H1 (cell line): ENCODE measurements at regions not wholly inside any gene's neighbourhood (a gene's known extent, or its start where the extent isn't known, plus 50 kb on each side); places are given as distances from the start of the nearest gene placed in this dataset.

Experiments used
- CTCF ChIA-PET: fragments of 300-600 bp; sonication (Branson Sonifier 250); formaldehyde crosslinking; loops from one replicate; lab custom pipeline; 2021; ENCODE audit not compliant: partially characterized antibody; lab: Charles Lee
- POLR2A ChIA-PET: fragments of 300-600 bp; sonication (Branson Sonifier 250); formaldehyde crosslinking; loops from one replicate; lab custom pipeline; 2021; ENCODE audit warnings: inconsistent platforms; ENCODE audit not compliant: partially characterized antibody; lab: Charles Lee
- DNase-seq, 2 experiments: peaks; one replicate each; pipeline versions ENCODE4 v3.0.0 to v3.0.0-alpha.2; 2010 to 2022; ENCODE audit warnings: low spot score in 2 of 2, low read depth in 1 of 2, mixed read lengths in 1 of 2
- FAIRE-seq: peaks from 2 replicates; lab custom pipeline; 2011; peaks lifted over from hg19 to GRCh38; lab: Jason Lieb, UNC
- H2AFZ ChIP-seq: 2 replicates; pipeline ENCODE4 v1.8.1; 2012; ENCODE audit warnings: low read length, inconsistent platforms
- H2AK5ac ChIP-seq: 2 replicates; pipeline ENCODE4 v1.6.1; 2013; ENCODE audit warnings: low read depth, low read length
- H2BK120ac ChIP-seq: replicated peaks from 2 replicates; pipeline ENCODE3; 2013; ENCODE audit warnings: low read depth, low read length, inconsistent platforms
- H2BK12ac ChIP-seq: 2 replicates; pipeline ENCODE4 v1.6.1; 2013; ENCODE audit warnings: low read depth, low read length
- H2BK15ac ChIP-seq: 2 replicates; pipeline ENCODE4 v1.6.1; 2013; ENCODE audit warnings: low read length
- H2BK20ac ChIP-seq: 2 replicates; pipeline ENCODE4 v1.6.1; 2013; ENCODE audit warnings: low read length
- H2BK5ac ChIP-seq: 2 replicates; pipeline ENCODE4 v1.6.1; 2013; ENCODE audit warnings: low read depth, low read length
- H3K14ac ChIP-seq: 2 replicates; pipeline ENCODE4 v1.6.1; 2013; ENCODE audit warnings: inconsistent platforms; ENCODE audit not compliant: insufficient read length
- H3K18ac ChIP-seq: 2 replicates; pipeline ENCODE4 v1.6.1; 2013; ENCODE audit warnings: low read length; ENCODE audit errors: extremely low read depth
- H3K23ac ChIP-seq: 2 replicates; pipeline ENCODE4 v1.6.1; 2013; ENCODE audit warnings: inconsistent platforms; ENCODE audit not compliant: insufficient read length
- H3K23me2 ChIP-seq: 2 replicates; pipeline ENCODE4 v1.6.1; 2013; ENCODE audit warnings: low read depth, low read length
- H3K27ac ChIP-seq: 2 replicates; pipeline ENCODE4 v1.6.1; 2011; ENCODE audit warnings: low read depth, low read length, inconsistent platforms
- H3K27me3 ChIP-seq, 4 experiments: replicated peaks in 1 of 4; 1 replicate in 1 of 4; 2 replicates in 3 of 4; pipeline versions ENCODE4 v1.6.1 to v1.8.1; 2011 to 2013; ENCODE audit warnings: low read length in 3 of 4, mild to moderate bottlenecking in 3 of 4, inconsistent platforms in 2 of 4, mixed read lengths in 2 of 4, moderate library complexity in 1 of 4; ENCODE audit not compliant: control insufficient read depth in 3 of 4, insufficient read depth in 3 of 4; ENCODE audit errors: extremely low read depth in 1 of 4
- H3K36me3 ChIP-seq, 4 experiments: 2 replicates each; pipeline versions ENCODE4 v1.6.1 to v1.8.1; 2011 to 2013; ENCODE audit warnings: mild to moderate bottlenecking in 4 of 4, low read length in 3 of 4, moderate library complexity in 2 of 4, control low read depth in 1 of 4, inconsistent platforms in 1 of 4; ENCODE audit not compliant: insufficient read depth in 4 of 4, control insufficient read depth in 2 of 4
- H3K4ac ChIP-seq: replicated peaks from 2 replicates; pipeline ENCODE3; 2013; ENCODE audit warnings: low read length, low read depth, mixed read lengths, inconsistent platforms; ENCODE audit not compliant: insufficient read length
- H3K4me1 ChIP-seq, 4 experiments: replicated peaks in 1 of 4; 1 replicate in 1 of 4; 2 replicates in 3 of 4; pipeline versions ENCODE4 v1.6.1 to v1.8.1; 2011 to 2013; ENCODE audit warnings: low read length in 3 of 4, inconsistent platforms in 2 of 4, mixed read lengths in 1 of 4; ENCODE audit not compliant: insufficient read depth in 4 of 4, control insufficient read depth in 3 of 4
- H3K4me2 ChIP-seq, 2 experiments: 2 replicates each; pipeline versions ENCODE4 v1.6.1 to v1.8.1; 2011 to 2013; ENCODE audit warnings: low read depth in 2 of 2, low read length in 2 of 2, control low read depth in 1 of 2, inconsistent platforms in 1 of 2, mild to moderate bottlenecking in 1 of 2; ENCODE audit not compliant: insufficient read depth in 1 of 2
- H3K4me3 ChIP-seq, 4 experiments: fragments of 200-600, 300-600 bp in 1 of 4; sonication (generic), shearing (Covaris generic), sonication (Bioruptor Twin) in 1 of 4; 2 replicates each; pipeline versions ENCODE4 v1.5.1 to v1.8.1; 2011 to 2016; ENCODE audit warnings: low read length in 4 of 4, low read depth in 3 of 4, control low read depth in 2 of 4, inconsistent platforms in 2 of 4, mild to moderate bottlenecking in 2 of 4, mixed read lengths in 1 of 4, moderate library complexity in 1 of 4; ENCODE audit not compliant: insufficient read depth in 2 of 4; ENCODE audit errors: extremely low read depth in 1 of 4
- H3K56ac ChIP-seq: replicated peaks from 2 replicates; pipeline ENCODE3; 2013; ENCODE audit warnings: low read depth, mild to moderate bottlenecking, mixed read lengths, low read length, inconsistent platforms; ENCODE audit not compliant: insufficient read length
- H3K79me1 ChIP-seq: 2 replicates; pipeline ENCODE4 v1.6.1; 2013; ENCODE audit warnings: low read depth, low read length, control low read depth
- H3K79me2 ChIP-seq, 2 experiments: 2 replicates each; pipeline versions ENCODE4 v1.6.1 to v1.8.1; 2012 to 2013; ENCODE audit warnings: low read length in 2 of 2, mild to moderate bottlenecking in 2 of 2, inconsistent platforms in 1 of 2; ENCODE audit not compliant: insufficient read depth in 2 of 2, control insufficient read depth in 1 of 2
- H3K9ac ChIP-seq, 4 experiments: replicated peaks in 1 of 4; 1 replicate in 1 of 4; 2 replicates in 3 of 4; pipeline versions ENCODE4 v1.6.1 to v1.8.1; 2011 to 2013; ENCODE audit warnings: low read depth in 3 of 4, low read length in 3 of 4, control low read depth in 2 of 4, mild to moderate bottlenecking in 2 of 4, moderate library complexity in 2 of 4, inconsistent platforms in 1 of 4; ENCODE audit errors: extremely low read depth in 1 of 4
- H3K9me3 ChIP-seq, 2 experiments: 2 replicates each; pipeline versions ENCODE4 v1.6.1 to v1.8.1; 2012 to 2013; ENCODE audit warnings: mild to moderate bottlenecking in 2 of 2, moderate library complexity in 2 of 2, control low read depth in 1 of 2, inconsistent platforms in 1 of 2, low read depth in 1 of 2, low read length in 1 of 2, mixed read lengths in 1 of 2; ENCODE audit not compliant: insufficient read depth in 2 of 2
- H4K20me1 ChIP-seq, 2 experiments: replicated peaks in 1 of 2; 2 replicates each; pipeline versions ENCODE3 to v1.8.1; 2011 to 2013; ENCODE audit warnings: inconsistent platforms in 2 of 2, low read length in 2 of 2, mild to moderate bottlenecking in 1 of 2; ENCODE audit not compliant: insufficient read depth in 2 of 2, control insufficient read depth in 1 of 2
- H4K5ac ChIP-seq: 2 replicates; pipeline ENCODE4 v1.6.1; 2013; ENCODE audit warnings: low read length, low read depth, mixed read lengths, inconsistent platforms; ENCODE audit not compliant: insufficient read length
- H4K8ac ChIP-seq: 2 replicates; pipeline ENCODE4 v1.8.0; 2013; ENCODE audit warnings: mild to moderate bottlenecking, moderate library complexity, low read length, inconsistent platforms; ENCODE audit not compliant: insufficient read depth; ENCODE audit errors: extremely low read depth
- H4K91ac ChIP-seq: replicated peaks from 2 replicates; pipeline ENCODE3; 2013; ENCODE audit warnings: low read length, mixed read lengths, inconsistent platforms; ENCODE audit not compliant: insufficient read length
- BACH1 ChIP-seq: IDR thresholded peaks from 2 replicates; pipeline ENCODE4 v1.6.1; 2012; ENCODE audit warnings: low read length, improper control_type of control experiment
- EZH2 ChIP-seq: fragments of 200-600 bp; sonication (generic); IDR thresholded peaks from 2 replicates; pipeline ENCODE4 v1.7.1; 2012; ENCODE audit warnings: low read depth, mild to moderate bottlenecking, moderate library complexity, low read length, inconsistent platforms; ENCODE audit not compliant: severe bottlenecking
- JUN ChIP-seq: IDR thresholded peaks from 2 replicates; pipeline ENCODE4 v1.6.1; 2011; ENCODE audit warnings: low read depth, mild to moderate bottlenecking, improper control_type of control experiment, low read length
- POU5F1 ChIP-seq: IDR thresholded peaks from 2 replicates; pipeline ENCODE4 v1.6.1; 2011; ENCODE audit warnings: low read depth, mild to moderate bottlenecking, low read length, moderate library complexity
- SAP30 ChIP-seq: fragments of 300-600 bp; sonication (generic); IDR thresholded peaks from 2 replicates; pipeline ENCODE4 v1.7.1; 2012; ENCODE audit warnings: low read length, moderate library complexity, mild to moderate bottlenecking, inconsistent platforms; ENCODE audit not compliant: insufficient read depth, insufficient replicate concordance
- SIRT6 ChIP-seq: IDR thresholded peaks from one replicate; pipeline ENCODE4 v1.7.1; 2012; ENCODE audit warnings: low read length, inconsistent platforms
- SIX5 ChIP-seq: IDR thresholded peaks from 2 replicates; pipeline ENCODE4 v1.6.1; 2011; ENCODE audit warnings: mild to moderate bottlenecking, low read depth, low read length
- TEAD4 ChIP-seq: IDR thresholded peaks from 2 replicates; pipeline ENCODE4 v1.6.1; 2012; ENCODE audit warnings: low read depth, low read length, inconsistent platforms, mixed read lengths
- WGBS, 2 experiments: shearing (Covaris generic) in 1 of 2; methylation state at CpG; one replicate each; pipeline versions ENCODE4 v1.1.6 to v1.1.7; 2013 to 2015; ENCODE audit warnings: low lambda C conversion rate in 2 of 2, mixed read lengths in 2 of 2, inconsistent platforms in 1 of 2, low coverage in 1 of 2, missing lambda C conversion rate in 1 of 2; ENCODE audit not compliant: insufficient replicate concordance in 2 of 2, insufficient coverage in 1 of 2, insufficient read length in 1 of 2; ENCODE audit errors: extremely low coverage in 1 of 2, missing lambda C conversion rate in 1 of 2; 5-methylcytosine and 5-hydroxymethylcytosine counted together
- TF ChIP-seq, protein P1 (sequence below): IDR thresholded peaks from 2 replicates; pipeline ENCODE4 v1.6.1; 2012; ENCODE audit warnings: inconsistent platforms

DNA sequence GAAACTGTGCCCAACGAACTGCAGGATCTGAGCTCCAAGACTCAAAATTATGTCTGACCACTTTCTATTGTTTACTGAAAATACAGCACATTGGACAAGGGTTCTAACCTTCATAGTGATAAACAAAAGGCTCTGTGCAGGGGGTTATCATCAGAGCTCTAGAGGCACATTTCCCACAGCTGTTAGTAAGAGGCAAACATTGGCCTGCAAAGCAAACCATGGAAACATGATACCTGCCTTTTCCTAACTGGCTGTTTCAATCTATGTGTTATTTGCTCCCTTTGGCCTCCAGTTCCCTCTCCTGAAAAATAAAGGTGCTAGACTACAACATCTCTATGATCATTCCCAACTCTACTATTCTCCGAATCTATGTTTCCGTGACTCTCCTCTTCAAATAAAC is 159.7 kb upstream of the ARHGEF26 start:
- Histone ChIP-seq H3K4me1 (0 out of 7 replicates have a peak, but pooled peaks cover 0 to 2% (median 0%) of the 10 kb centered on the region in 4 experiments), H3K18ac (no peak overlapping the region), H2AFZ (0 out of 2 replicates have a peak overlapping the region, but pooled peaks have one; percentile 19), H4K5ac (no peak overlapping the region), H3K23ac (no peak overlapping the region), H3K14ac (no peak overlapping the region), H2BK12ac (no peak overlapping the region), H3K4me3 (no peak overlapping the region), H4K20me1 (peaks cover 0 to 2% of the 10 kb centered on the region in 2 experiments), H2BK120ac (no peak overlapping the region), H3K9me3 (no peaks in the 10 kb centered on the region), H3K9ac (no peak overlapping the region), H4K91ac (no peak overlapping the region), H2BK15ac (no peak overlapping the region), H3K23me2 (no peaks in the 10 kb centered on the region), H3K27ac (no peak overlapping the region), H3K56ac (no peak overlapping the region), H3K79me2 (no peaks in the 10 kb centered on the region), H2BK5ac (no peak overlapping the region), H3K36me3 (no peaks in the 10 kb centered on the region), H2AK5ac (no peak overlapping the region), H3K4ac (no peak overlapping the region), H4K8ac (no peak overlapping the region), H3K79me1 (no peaks in the 10 kb centered on the region), H2BK20ac (no peak overlapping the region), H3K4me2 (no peak overlapping the region), H3K27me3 (no peaks in the 10 kb centered on the region)
- TF ChIP-seq SIRT6 (no peak), TEAD4 (no peak), POU5F1 (no peak), BACH1 (no peak), SAP30 (no peak), EZH2 (no peak), JUN (no peak), SIX5 (no peak)
- TF ChIP-seq, protein P1, sequence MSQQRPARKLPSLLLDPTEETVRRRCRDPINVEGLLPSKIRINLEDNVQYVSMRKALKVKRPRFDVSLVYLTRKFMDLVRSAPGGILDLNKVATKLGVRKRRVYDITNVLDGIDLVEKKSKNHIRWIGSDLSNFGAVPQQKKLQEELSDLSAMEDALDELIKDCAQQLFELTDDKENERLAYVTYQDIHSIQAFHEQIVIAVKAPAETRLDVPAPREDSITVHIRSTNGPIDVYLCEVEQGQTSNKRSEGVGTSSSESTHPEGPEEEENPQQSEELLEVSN, result no peak
- no peak for DNase-seq
- FAIRE-seq, result peak; percentile 13
- POLR2A ChIA-PET, result no interaction called here
- CTCF ChIA-PET, result interaction anchor here (0.6 to 2.6 kb wide), 3 partner anchors 10 to 161 kb away, joined by 3 to 14 read pairs (median 3); no protein-coding TSS in a partner anchor
- 77% methylated on average over 3 of the region's 3 CpGs; no CpG with 5 or more reads in 1 of the 2 experiments for WGBS, 2 experiments
